ENCODE measurements at regions not wholly inside any gene's neighbourhood (a gene's known extent, or its start where the extent isn't known, plus 50 kb on each side); places are given as distances from the start of the nearest gene placed in this dataset.
A peak's percentile ranks its signal among the peaks of the same experiment; 100 is the strongest.

DNA sequence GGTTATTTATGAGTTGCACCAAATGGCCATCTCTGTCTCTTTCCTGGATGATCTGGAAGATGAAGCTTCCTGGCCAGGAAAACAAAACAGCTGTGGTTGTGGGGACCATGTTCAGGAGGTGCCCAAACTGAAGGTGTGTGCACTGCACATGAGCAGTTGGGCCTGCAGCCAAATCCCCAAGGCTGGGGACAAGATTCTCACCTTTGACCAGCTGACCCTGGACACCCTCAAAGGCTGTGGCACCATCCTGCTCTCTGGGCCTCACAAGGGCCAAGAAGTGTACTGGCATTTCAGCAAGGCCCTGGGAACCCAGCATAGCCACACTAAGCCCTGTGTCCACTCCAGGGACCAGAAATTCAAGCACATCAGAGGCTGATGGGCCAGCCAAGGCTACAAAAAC, 84.2 kb downstream of the KCNRG start:
- intact Hi-C loops (cut with DNase I; ENCODE audit: low total_unique reads), result no loop called here
- H3K9me3 ChIP-seq, result peaks cover 13 to 18% of the 10 kb centered on the region in 2 donors
- H3K4me1 ChIP-seq, result no peaks in the 10 kb centered on the region
- no peak overlapping the region for H3K4me3 ChIP-seq
- DNase-seq, result no peak
- H3K27ac ChIP-seq, result no peak overlapping the region
- no peaks in the 10 kb centered on the region for H3K27me3 ChIP-seq
- in situ Hi-C loops (cut with MboI; ENCODE audit: low pct_ligation_motif_present in 1 of 4, low pct_unique_long_range_greater_than_20kb in 1 of 4, low sequenced_read_pairs in 3 of 4), result loop anchor here in 2 of 4 donors (25.0 kb wide), 2 partner anchors 438 to 813 kb away; partner anchors contain the start of gene RNASEH2B (in 1 of the 2)
- peaks cover 0 to 2% (median 0%) of the 10 kb centered on the region in 4 donors for H3K36me3 ChIP-seq
- TF ChIP-seq, protein P1, sequence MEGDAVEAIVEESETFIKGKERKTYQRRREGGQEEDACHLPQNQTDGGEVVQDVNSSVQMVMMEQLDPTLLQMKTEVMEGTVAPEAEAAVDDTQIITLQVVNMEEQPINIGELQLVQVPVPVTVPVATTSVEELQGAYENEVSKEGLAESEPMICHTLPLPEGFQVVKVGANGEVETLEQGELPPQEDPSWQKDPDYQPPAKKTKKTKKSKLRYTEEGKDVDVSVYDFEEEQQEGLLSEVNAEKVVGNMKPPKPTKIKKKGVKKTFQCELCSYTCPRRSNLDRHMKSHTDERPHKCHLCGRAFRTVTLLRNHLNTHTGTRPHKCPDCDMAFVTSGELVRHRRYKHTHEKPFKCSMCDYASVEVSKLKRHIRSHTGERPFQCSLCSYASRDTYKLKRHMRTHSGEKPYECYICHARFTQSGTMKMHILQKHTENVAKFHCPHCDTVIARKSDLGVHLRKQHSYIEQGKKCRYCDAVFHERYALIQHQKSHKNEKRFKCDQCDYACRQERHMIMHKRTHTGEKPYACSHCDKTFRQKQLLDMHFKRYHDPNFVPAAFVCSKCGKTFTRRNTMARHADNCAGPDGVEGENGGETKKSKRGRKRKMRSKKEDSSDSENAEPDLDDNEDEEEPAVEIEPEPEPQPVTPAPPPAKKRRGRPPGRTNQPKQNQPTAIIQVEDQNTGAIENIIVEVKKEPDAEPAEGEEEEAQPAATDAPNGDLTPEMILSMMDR (IDR thresholded peaks at IDR 0.05), result no peak
- TF ChIP-seq POLR2AphosphoS5 (IDR thresholded peaks at IDR 0.05), result no peak
- TF ChIP-seq POLR2A (IDR thresholded peaks at IDR 0.05), result no peak
- TF ChIP-seq EP300 (IDR thresholded peaks at IDR 0.05; ENCODE audit: low read depth), result no peak

DNA sequence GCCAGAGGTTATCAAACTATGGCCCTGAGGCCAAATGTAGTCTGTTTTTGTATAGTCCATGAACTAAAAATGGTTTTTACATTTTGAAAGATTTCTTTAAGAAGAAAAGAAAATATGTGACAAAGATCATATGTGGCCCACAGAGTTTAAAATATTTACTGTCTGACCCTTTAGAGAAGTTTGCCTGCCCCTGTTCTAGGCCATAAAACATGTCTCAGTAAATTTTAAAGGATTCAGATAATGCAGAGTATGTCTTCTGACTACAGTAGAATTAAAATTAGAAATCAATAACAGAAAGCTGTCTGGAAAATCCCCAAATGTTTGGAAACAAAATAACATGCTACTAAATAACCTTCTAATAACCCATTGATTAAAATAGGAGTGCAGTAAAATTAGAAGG, 86.3 kb downstream of the KCNRG start:
- Histone ChIP-seq H3K27ac (no peak overlapping the region), H3K4me1 (peaks cover 0 to 18% (median 4%) of the 10 kb centered on the region in 4 donors), H3K9me3 (peaks cover 13 to 18% of the 10 kb centered on the region in 2 donors), H3K4me3 (no peak overlapping the region), H3K36me3 (no peaks in the 10 kb centered on the region), H3K27me3 (no peaks in the 10 kb centered on the region)
- in situ Hi-C loops (cut with MboI; ENCODE audit: low pct_ligation_motif_present in 1 of 4, low pct_unique_long_range_greater_than_20kb in 1 of 4, low sequenced_read_pairs in 3 of 4) (no loop called here), intact Hi-C loops (cut with DNase I; ENCODE audit: low total_unique reads) (no loop called here)
- no peak for DNase-seq
- TF ChIP-seq POLR2AphosphoS5 (IDR thresholded peaks at IDR 0.05) (no peak), EP300 (IDR thresholded peaks at IDR 0.05; ENCODE audit: low read depth) (no peak), POLR2A (IDR thresholded peaks at IDR 0.05) (no peak)
- TF ChIP-seq, protein P1 (IDR thresholded peaks at IDR 0.05), result no peak

DNA sequence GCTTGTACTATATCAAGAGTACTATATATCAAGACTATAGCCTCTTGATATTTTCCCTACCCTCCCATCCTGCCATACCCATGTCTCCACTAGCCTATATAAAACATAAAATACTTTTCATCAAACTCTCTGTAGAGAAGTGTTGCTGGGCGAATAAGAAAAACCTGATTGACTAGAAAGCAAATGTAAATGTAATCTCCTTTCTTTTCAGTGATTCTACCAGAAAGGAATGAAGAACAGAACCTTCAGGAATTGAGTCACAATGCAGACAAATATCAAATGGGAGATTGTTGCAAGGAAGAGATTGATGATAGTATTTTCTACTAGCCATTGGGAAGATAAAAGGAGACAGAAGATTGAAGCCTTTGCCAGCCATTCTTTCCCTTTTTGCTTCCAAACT, 89.2 kb downstream of the KCNRG start:
- in situ Hi-C loops (cut with MboI; ENCODE audit: low pct_ligation_motif_present in 1 of 4, low pct_unique_long_range_greater_than_20kb in 1 of 4, low sequenced_read_pairs in 3 of 4) (no loop called here), intact Hi-C loops (cut with DNase I; ENCODE audit: low total_unique reads) (no loop called here)
- DNase-seq, result no peak
- H3K9me3 ChIP-seq, result no peaks in the 10 kb centered on the region
- no peaks in the 10 kb centered on the region for H3K36me3 ChIP-seq
- no peak overlapping the region for H3K27ac ChIP-seq
- H3K4me3 ChIP-seq, result no peak overlapping the region
- WGBS, 2 donors (ENCODE audit: low coverage in 1 of 2), result 80 to 93% methylated on average over 1 of the region's 1 CpG
- TF ChIP-seq POLR2A (IDR thresholded peaks at IDR 0.05) (no peak), EP300 (IDR thresholded peaks at IDR 0.05; ENCODE audit: low read depth) (no peak), POLR2AphosphoS5 (IDR thresholded peaks at IDR 0.05) (no peak)
- TF ChIP-seq, protein P1 (IDR thresholded peaks at IDR 0.05), result no peak
- H3K4me1 ChIP-seq, result peaks cover 0 to 31% (median 7%) of the 10 kb centered on the region in 4 donors
- H3K27me3 ChIP-seq, result no peaks in the 10 kb centered on the region

DNA sequence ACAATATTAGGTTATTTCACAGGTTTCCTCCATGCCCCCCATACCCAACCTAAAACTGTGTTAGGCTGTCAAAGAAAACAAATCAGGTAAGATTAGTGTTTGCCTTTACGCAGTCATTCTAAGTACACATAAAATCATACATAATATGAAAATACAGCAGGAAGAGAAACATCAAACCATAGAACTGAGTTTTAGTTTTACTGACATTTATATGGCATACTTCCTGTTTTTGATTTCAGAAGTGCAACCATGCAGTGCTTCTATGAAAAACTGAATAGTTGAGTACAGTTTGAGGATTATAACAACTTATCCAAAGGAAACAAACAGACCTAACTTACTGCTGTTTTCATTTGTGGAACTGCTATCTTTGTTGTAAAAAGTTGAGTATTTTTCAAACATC, 91.3 kb downstream of the KCNRG start:
- DNase-seq, result no peak
- intact Hi-C loops (cut with DNase I; ENCODE audit: low total_unique reads), result no loop called here
- Histone ChIP-seq H3K4me3 (no peak overlapping the region), H3K27ac (peak overlapping the region in 3 of 4 donors; percentile 2 to 28 (median 18)), H3K27me3 (no peaks in the 10 kb centered on the region), H3K36me3 (no peaks in the 10 kb centered on the region), H3K4me1 (peaks cover 0 to 31% (median 7%) of the 10 kb centered on the region in 4 donors), H3K9me3 (no peaks in the 10 kb centered on the region)
- 7 to 47% methylated on average over 1 of the region's 1 CpG for WGBS, 2 donors (ENCODE audit: low coverage in 1 of 2)
- in situ Hi-C loops (cut with MboI; ENCODE audit: low pct_ligation_motif_present in 1 of 4, low pct_unique_long_range_greater_than_20kb in 1 of 4, low sequenced_read_pairs in 3 of 4), result no loop called here
- TF ChIP-seq POLR2AphosphoS5 (IDR thresholded peaks at IDR 0.05), result no peak
- no peak for TF ChIP-seq POLR2A (IDR thresholded peaks at IDR 0.05)
- TF ChIP-seq, protein P1 (IDR thresholded peaks at IDR 0.05), result no peak
- TF ChIP-seq EP300 (IDR thresholded peaks at IDR 0.05; ENCODE audit: low read depth), result no peak

Data from transverse colon (tissue), 4 donors.